HepG2 (cell line): ENCODE measurements at regions not wholly inside any gene's neighbourhood (a gene's known extent, or its start where the extent isn't known, plus 50 kb on each side); places are given as distances from the start of the nearest gene placed in this dataset.

Source experiments
- ELF4 ChIP-seq: sonication (generic); formaldehyde crosslinking; IDR thresholded peaks from 2 replicates; pipeline ENCODE4 v1.5.0; 2020; ENCODE audit warnings: missing genetic modification reagents, mild to moderate bottlenecking, moderate library complexity, borderline replicate concordance
- FOXA3 ChIP-seq: IDR thresholded peaks from 2 replicates; pipeline ENCODE4 v1.6.1; 2016; ENCODE audit warnings: missing genetic modification reagents, missing compliant biosample characterization
- HDAC1 ChIP-seq: sonication (generic); formaldehyde crosslinking; IDR thresholded peaks from 2 replicates; pipeline ENCODE4 v1.5.1; 2020; ENCODE audit warnings: mild to moderate bottlenecking, missing genetic modification reagents
- MIER3 ChIP-seq: IDR thresholded peaks from 2 replicates; pipeline ENCODE4 v1.6.1; 2016; ENCODE audit warnings: missing compliant biosample characterization, borderline replicate concordance
- NFATC3 ChIP-seq: sonication (generic); formaldehyde crosslinking; IDR thresholded peaks from 2 replicates; pipeline ENCODE4 v1.5.1; 2020; ENCODE audit warnings: mild to moderate bottlenecking, missing genetic modification reagents
- PRMT3 ChIP-seq: sonication (generic); formaldehyde crosslinking; IDR thresholded peaks from 2 replicates; pipeline ENCODE4 v1.8.1; 2022; ENCODE audit warnings: low read depth, mild to moderate bottlenecking, moderate library complexity, missing genetic modification reagents, borderline replicate concordance
- TAF15 ChIP-seq: fragments of 200-400 bp; formaldehyde crosslinking; IDR thresholded peaks from one replicate; pipeline ENCODE4 v1.6.1; 2018; ENCODE audit warnings: mild to moderate bottlenecking, low read depth, low read length; ENCODE audit not compliant: poor library complexity, severe bottlenecking
- TCF7 ChIP-seq: sonication (generic); IDR thresholded peaks from 2 replicates; pipeline ENCODE4 v1.6.1; 2016; ENCODE audit warnings: antibody characterized with exemption, low read depth
- THYN1 ChIP-seq: sonication (generic); formaldehyde crosslinking; IDR thresholded peaks from 2 replicates; pipeline ENCODE4 v1.8.1; 2023; ENCODE audit warnings: low read depth, mild to moderate bottlenecking, moderate library complexity, missing genetic modification reagents, borderline replicate concordance
- TOPORS ChIP-seq: sonication (generic); formaldehyde crosslinking; IDR thresholded peaks from 2 replicates; pipeline ENCODE4 v1.8.0; 2023; ENCODE audit warnings: mild to moderate bottlenecking, missing genetic modification reagents
- ZBTB42 ChIP-seq: sonication (generic); formaldehyde crosslinking; IDR thresholded peaks from 2 replicates; pipeline ENCODE4 v1.5.0; 2020; ENCODE audit warnings: mild to moderate bottlenecking, missing genetic modification reagents
- ZNF101 ChIP-seq: sonication (generic); formaldehyde crosslinking; IDR thresholded peaks from 2 replicates; pipeline ENCODE4 v1.4.0; 2020; ENCODE audit warnings: mild to moderate bottlenecking, low read depth, missing genetic modification reagents, borderline replicate concordance
- ZNF142 ChIP-seq: sonication (generic); formaldehyde crosslinking; IDR thresholded peaks from 2 replicates; pipeline ENCODE4 v1.4.0; 2020; ENCODE audit warnings: missing genetic modification reagents
- ZNF432 ChIP-seq: sonication (generic); formaldehyde crosslinking; IDR thresholded peaks from 2 replicates; pipeline ENCODE4 v1.5.0; 2020; ENCODE audit warnings: missing genetic modification reagents, mild to moderate bottlenecking, borderline replicate concordance
- ZNF496 ChIP-seq: sonication (generic); formaldehyde crosslinking; IDR thresholded peaks from 2 replicates; pipeline ENCODE4 v1.8.1; 2023; ENCODE audit warnings: mild to moderate bottlenecking, moderate library complexity, missing genetic modification reagents; ENCODE audit not compliant: insufficient replicate concordance
- ZNF646 ChIP-seq: sonication (generic); formaldehyde crosslinking; IDR thresholded peaks from 2 replicates; pipeline ENCODE4 v1.9.0; 2021; ENCODE audit warnings: mild to moderate bottlenecking, missing genetic modification reagents
- ZNF709 ChIP-seq: sonication (generic); formaldehyde crosslinking; IDR thresholded peaks from 2 replicates; pipeline ENCODE4 v1.5.0; 2020; ENCODE audit warnings: mild to moderate bottlenecking, missing genetic modification reagents

GRCh38 chr1:213371847-213372619 is 321.0 kb downstream of the RPS6KC1 start (continued):
- no peak for TF ChIP-seq ZNF646 (CRISPR knock-in tag)
- no peak for TF ChIP-seq ZNF709
- TF ChIP-seq THYN1, result no peak
- TF ChIP-seq TAF15, result no peak
- TF ChIP-seq ZNF432 (CRISPR knock-in tag), result no peak
- peak; percentile 100 for TF ChIP-seq FOXA3
- peak; percentile 96 for TF ChIP-seq HDAC1 (CRISPR knock-in tag)
- TF ChIP-seq TCF7, result peak; percentile 91
- TF ChIP-seq ZBTB42 (CRISPR knock-in tag), result no peak
- TF ChIP-seq NFATC3 (CRISPR knock-in tag), result 0 out of 2 replicates have a peak, but pooled peaks have one; percentile 28
- peak; percentile 64; the same call in 1 of the 2 replicates for TF ChIP-seq TOPORS
- peak; percentile 53; the same call in 1 of the 2 replicates for TF ChIP-seq ZNF142
- TF ChIP-seq PRMT3 (CRISPR knock-in tag), result peak; percentile 85; the same call in 1 of the 2 replicates
- TF ChIP-seq ELF4 (CRISPR knock-in tag), result no peak
- no peak for TF ChIP-seq ZNF496 (CRISPR knock-in tag)
- TF ChIP-seq ZNF101 (CRISPR knock-in tag), result peak; percentile 72; the same call in 1 of the 2 replicates
- TF ChIP-seq MIER3 (CRISPR knock-in tag), result peak; percentile 89
